ENCODE measurements at regions not wholly inside any gene's neighbourhood (a gene's known extent, or its start where the extent isn't known, plus 50 kb on each side); places are given as distances from the start of the nearest gene placed in this dataset.

DNA sequence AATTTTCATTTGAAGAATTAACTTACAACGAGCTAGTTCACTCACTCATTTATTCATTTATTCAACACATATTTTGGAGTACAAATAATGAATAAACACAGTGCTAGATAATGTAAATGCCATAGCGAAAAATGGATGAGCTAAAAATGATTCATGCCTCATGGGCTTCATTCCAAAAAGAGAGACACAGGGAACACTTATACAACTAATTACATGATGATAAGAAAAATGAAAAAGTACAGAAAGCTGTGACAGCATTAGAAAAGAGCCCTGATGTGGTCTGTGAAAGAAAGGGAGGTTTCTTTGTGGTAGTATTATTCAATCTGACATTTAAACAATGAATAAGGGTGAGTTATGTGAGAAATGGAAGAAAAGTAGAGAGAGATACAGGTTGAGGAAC lies 726.4 kb downstream of the AMY1C start:
- Mint-ChIP-seq H3K9me3 (ENCODE audit: unreplicated experiment) (no peaks in the 10 kb centered on the region), H3K36me3 (ENCODE audit: low read depth, unreplicated experiment) (no peaks in the 10 kb centered on the region), H3K4me3 (ENCODE audit: unreplicated experiment) (no peak overlapping the region), H3K27ac (ENCODE audit: unreplicated experiment) (no peak overlapping the region), H3K27me3 (ENCODE audit: unreplicated experiment) (no peaks in the 10 kb centered on the region), H3K4me1 (ENCODE audit: unreplicated experiment) (no peaks in the 10 kb centered on the region)
- DNase-seq (ENCODE audit: low spot score): no peak
- TF ChIP-seq, protein P1, sequence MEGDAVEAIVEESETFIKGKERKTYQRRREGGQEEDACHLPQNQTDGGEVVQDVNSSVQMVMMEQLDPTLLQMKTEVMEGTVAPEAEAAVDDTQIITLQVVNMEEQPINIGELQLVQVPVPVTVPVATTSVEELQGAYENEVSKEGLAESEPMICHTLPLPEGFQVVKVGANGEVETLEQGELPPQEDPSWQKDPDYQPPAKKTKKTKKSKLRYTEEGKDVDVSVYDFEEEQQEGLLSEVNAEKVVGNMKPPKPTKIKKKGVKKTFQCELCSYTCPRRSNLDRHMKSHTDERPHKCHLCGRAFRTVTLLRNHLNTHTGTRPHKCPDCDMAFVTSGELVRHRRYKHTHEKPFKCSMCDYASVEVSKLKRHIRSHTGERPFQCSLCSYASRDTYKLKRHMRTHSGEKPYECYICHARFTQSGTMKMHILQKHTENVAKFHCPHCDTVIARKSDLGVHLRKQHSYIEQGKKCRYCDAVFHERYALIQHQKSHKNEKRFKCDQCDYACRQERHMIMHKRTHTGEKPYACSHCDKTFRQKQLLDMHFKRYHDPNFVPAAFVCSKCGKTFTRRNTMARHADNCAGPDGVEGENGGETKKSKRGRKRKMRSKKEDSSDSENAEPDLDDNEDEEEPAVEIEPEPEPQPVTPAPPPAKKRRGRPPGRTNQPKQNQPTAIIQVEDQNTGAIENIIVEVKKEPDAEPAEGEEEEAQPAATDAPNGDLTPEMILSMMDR (IDR thresholded peaks at IDR 0.05; ENCODE audit: unreplicated experiment): no peak

DNA sequence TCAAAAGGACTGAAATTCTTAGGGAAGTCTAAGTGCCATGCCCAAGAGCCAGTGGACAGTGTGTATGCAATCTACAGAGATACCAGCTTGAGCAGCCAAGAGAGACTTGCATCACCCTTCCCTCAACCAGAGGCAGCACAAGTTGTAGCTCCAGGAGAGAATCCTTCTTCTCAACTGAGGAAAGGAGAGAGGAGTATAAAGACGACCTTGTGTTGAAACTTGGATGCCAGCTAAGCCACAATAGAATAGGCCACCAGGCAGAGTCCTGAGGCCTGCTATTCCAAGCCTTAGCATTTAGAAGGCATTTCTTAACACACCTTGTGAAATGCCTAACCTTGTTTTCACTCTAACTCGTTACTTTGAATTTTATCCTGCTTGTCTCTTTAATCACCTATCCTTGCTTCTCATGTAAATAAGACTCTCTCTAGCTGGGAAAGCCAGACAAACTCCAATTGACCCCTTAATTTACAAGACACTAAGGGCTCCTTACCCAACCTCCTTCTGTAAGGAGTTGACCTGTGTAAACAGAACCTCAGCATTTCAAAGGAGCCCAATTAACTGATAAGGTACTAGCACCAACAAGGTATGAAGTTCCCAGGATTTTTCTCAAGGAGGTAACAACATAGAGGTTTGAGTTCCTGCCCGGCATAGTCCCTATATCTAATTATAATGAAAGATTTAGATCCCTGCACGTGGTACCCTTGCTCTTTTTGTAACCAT lies 738.8 kb downstream of the AMY1C start:
- Mint-ChIP-seq H3K4me1 (ENCODE audit: unreplicated experiment) (no peaks in the 10 kb centered on the region), H3K27me3 (ENCODE audit: unreplicated experiment) (no peaks in the 10 kb centered on the region), H3K27ac (ENCODE audit: unreplicated experiment) (no peak overlapping the region), H3K9me3 (ENCODE audit: unreplicated experiment) (no peaks in the 10 kb centered on the region), H3K4me3 (ENCODE audit: unreplicated experiment) (no peak overlapping the region), H3K36me3 (ENCODE audit: low read depth, unreplicated experiment) (no peaks in the 10 kb centered on the region)
- TF ChIP-seq, protein P1 (IDR thresholded peaks at IDR 0.05; ENCODE audit: unreplicated experiment): no peak
- DNase-seq (ENCODE audit: low spot score): no peak

DNA sequence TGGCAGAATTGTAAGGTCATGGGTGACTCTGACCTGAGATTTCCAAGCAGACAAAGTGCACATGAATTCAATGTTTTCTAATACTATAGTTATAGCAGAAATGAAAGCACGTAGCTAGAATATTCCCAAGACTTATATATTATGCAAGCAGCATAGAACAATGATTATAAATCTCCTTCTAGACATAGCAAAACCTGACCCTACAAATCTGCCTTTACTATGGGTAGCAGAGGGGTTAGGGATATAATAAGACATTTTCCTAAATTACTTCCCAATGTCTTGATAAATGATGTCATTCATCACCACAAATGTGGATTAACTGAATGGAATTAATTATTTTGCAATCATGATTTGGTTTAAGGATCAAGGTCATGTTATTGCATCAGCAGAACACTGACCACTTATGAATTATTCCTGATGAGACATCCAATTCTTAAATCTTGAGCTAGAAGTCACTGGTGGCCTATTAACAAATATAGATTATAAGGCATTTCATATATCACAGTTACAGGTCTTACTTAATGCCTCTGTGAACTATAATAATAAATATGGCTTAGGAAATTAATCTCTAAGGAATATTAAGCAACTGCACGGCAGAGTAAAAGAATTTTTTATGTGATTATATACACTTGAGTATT lies 776.6 kb downstream of the AMY1C start:
- no peaks in the 10 kb centered on the region for H3K4me1 Mint-ChIP-seq (ENCODE audit: unreplicated experiment)
- H3K9me3 Mint-ChIP-seq (ENCODE audit: unreplicated experiment): no peaks in the 10 kb centered on the region
- no peak overlapping the region for H3K27ac Mint-ChIP-seq (ENCODE audit: unreplicated experiment)
- no peaks in the 10 kb centered on the region for H3K36me3 Mint-ChIP-seq (ENCODE audit: low read depth, unreplicated experiment)
- no peak overlapping the region for H3K4me3 Mint-ChIP-seq (ENCODE audit: unreplicated experiment)
- H3K27me3 Mint-ChIP-seq (ENCODE audit: unreplicated experiment): no peaks in the 10 kb centered on the region
- DNase-seq (ENCODE audit: low spot score): no peak
- TF ChIP-seq, protein P1 (IDR thresholded peaks at IDR 0.05; ENCODE audit: unreplicated experiment): no peak

DNA sequence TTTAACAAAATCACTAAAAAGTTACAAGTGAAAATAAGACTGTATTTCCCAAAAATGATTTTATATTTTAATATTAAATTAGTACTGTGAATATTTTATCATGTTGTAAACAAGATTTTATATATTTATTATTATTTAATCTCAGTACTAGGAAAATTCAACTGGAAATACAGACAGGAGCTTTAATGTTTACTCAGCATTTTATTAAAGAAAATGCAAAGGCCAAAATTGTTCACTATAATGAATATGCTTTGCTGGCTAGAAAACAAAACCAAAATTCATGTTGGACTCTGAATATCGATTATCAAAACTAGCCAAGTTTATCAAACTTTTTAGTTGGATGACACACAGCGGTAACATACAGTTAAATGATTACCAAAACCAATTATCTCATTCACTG lies 782.3 kb downstream of the AMY1C start:
- no peak for DNase-seq (ENCODE audit: low spot score)
- Mint-ChIP-seq H3K27me3 (ENCODE audit: unreplicated experiment) (peaks cover 3% of the 10 kb centered on the region), H3K4me3 (ENCODE audit: unreplicated experiment) (no peak overlapping the region), H3K27ac (ENCODE audit: unreplicated experiment) (no peak overlapping the region), H3K36me3 (ENCODE audit: low read depth, unreplicated experiment) (no peaks in the 10 kb centered on the region), H3K4me1 (ENCODE audit: unreplicated experiment) (no peaks in the 10 kb centered on the region), H3K9me3 (ENCODE audit: unreplicated experiment) (no peaks in the 10 kb centered on the region)
- TF ChIP-seq, protein P1 (IDR thresholded peaks at IDR 0.05; ENCODE audit: unreplicated experiment): no peak

DNA sequence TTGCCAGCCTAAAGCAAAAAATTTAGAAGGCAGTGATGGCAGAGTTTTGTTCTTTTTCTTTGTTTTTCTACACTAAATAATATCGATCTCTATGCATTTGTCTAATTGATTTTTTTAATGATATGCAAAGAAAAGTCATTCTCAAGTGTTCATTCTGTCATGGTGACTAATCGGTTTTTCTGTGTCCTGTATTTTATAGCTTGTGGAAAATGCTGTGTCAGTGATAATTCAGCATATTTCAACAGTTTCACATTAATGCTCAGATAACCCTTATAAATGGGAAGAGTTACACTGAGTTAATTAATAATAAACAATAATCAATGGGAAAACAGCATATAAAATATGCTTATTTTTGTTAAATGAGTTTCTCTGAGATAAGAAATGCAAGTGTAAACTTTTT lies 824.9 kb downstream of the AMY1C start:
- no peak for DNase-seq (ENCODE audit: low spot score)
- Mint-ChIP-seq H3K4me1 (ENCODE audit: unreplicated experiment) (no peaks in the 10 kb centered on the region), H3K36me3 (ENCODE audit: low read depth, unreplicated experiment) (no peaks in the 10 kb centered on the region), H3K9me3 (ENCODE audit: unreplicated experiment) (no peaks in the 10 kb centered on the region), H3K4me3 (ENCODE audit: unreplicated experiment) (no peak overlapping the region), H3K27ac (ENCODE audit: unreplicated experiment) (no peak overlapping the region), H3K27me3 (ENCODE audit: unreplicated experiment) (no peaks in the 10 kb centered on the region)
- TF ChIP-seq, protein P1 (IDR thresholded peaks at IDR 0.05; ENCODE audit: unreplicated experiment): no peak
